GM21529 (cell line): ENCODE measurements at regions not wholly inside any gene's neighbourhood (a gene's known extent, or its start where the extent isn't known, plus 50 kb on each side); places are given as distances from the start of the nearest gene placed in this dataset.

ENCODE experiments used
- ATAC-seq: cut with Tn5 transposase; IDR thresholded peaks from one replicate; pipeline ENCODE4 v1.9.1; 2021; ENCODE audit not compliant: unreplicated experiment

- ATAC-seq: no peak
Measured at GRCh38 chr6:148269386-148269785, 73.3 kb upstream of the SASH1 start.

- ATAC-seq: no peak
Measured at GRCh38 chr6:148271711-148272439, 70.8 kb upstream of the SASH1 start.

GRCh38 chr6:148272597-148272996 is 70.0 kb upstream of the SASH1 start:
- ATAC-seq: no peak

GRCh38 chr6:148273962-148274752 is 68.5 kb upstream of the SASH1 start:
- ATAC-seq: no peak

- no peak for ATAC-seq
Measured at GRCh38 chr6:148274809-148275208, 67.8 kb upstream of the SASH1 start.

- no peak for ATAC-seq
Measured at GRCh38 chr6:148285205-148285604, 57.4 kb upstream of the SASH1 start.

- no peak for ATAC-seq
Measured at GRCh38 chr6:148286563-148286962, 56.1 kb upstream of the SASH1 start.

- no peak for ATAC-seq
Measured at GRCh38 chr6:148287623-148288333, 54.9 kb upstream of the SASH1 start.

- no peak for ATAC-seq
Measured at GRCh38 chr6:148288541-148288940, 54.1 kb upstream of the SASH1 start.

GRCh38 chr6:148289153-148289552 is 53.5 kb upstream of the SASH1 start:
- ATAC-seq: no peak

GRCh38 chr6:148291876-148292275 is 50.8 kb upstream of the SASH1 start:
- ATAC-seq: no peak
